HEK293T (cell line): ENCODE measurements at regions not wholly inside any gene's neighbourhood (a gene's known extent, or its start where the extent isn't known, plus 50 kb on each side); places are given as distances from the start of the nearest gene placed in this dataset.

ENCODE experiments used
- CTCF ChIA-PET: fragments of 350-600 bp; formaldehyde crosslinking; extraction: SDS; loops from one replicate; lab custom pipeline; 2021; ENCODE audit warnings: antibody characterized with exemption, inconsistent platforms; lab: Yijun Ruan, JAX
- POLR2A ChIA-PET: fragments of 350-600 bp; formaldehyde crosslinking; extraction: SDS; loops from one replicate; lab custom pipeline; 2020; ENCODE audit warnings: antibody characterized with exemption, inconsistent platforms; lab: Yijun Ruan, JAX
- DNase-seq: peaks from one replicate; pipeline ENCODE4 v3.0.0; 2012; ENCODE audit warnings: mixed read lengths; ENCODE audit errors: extremely low spot score
- ARNT ChIP-seq: fragments of 450-650 bp; IDR thresholded peaks from 2 replicates; pipeline ENCODE4 v1.6.1; 2017; ENCODE audit warnings: mild to moderate bottlenecking
- BHLHE40 ChIP-seq: fragments of 450-650 bp; IDR thresholded peaks from 2 replicates; pipeline ENCODE4 v1.6.1; 2016; ENCODE audit warnings: mild to moderate bottlenecking, moderate library complexity, borderline replicate concordance
- CTBP1 ChIP-seq: fragments of 450-650 bp; IDR thresholded peaks from 2 replicates; pipeline ENCODE4 v1.6.1; 2016; ENCODE audit warnings: borderline replicate concordance
- ELF4 ChIP-seq: fragments of 450-650 bp; IDR thresholded peaks from 2 replicates; pipeline ENCODE4 v1.6.1; 2017; ENCODE audit warnings: antibody characterized with exemption
- FOXA1 ChIP-seq: fragments of 450-650 bp; IDR thresholded peaks from 2 replicates; pipeline ENCODE4 v1.6.1; 2016; ENCODE audit warnings: mild to moderate bottlenecking
- FOXK2 ChIP-seq: fragments of 450-650 bp; IDR thresholded peaks from 2 replicates; pipeline ENCODE4 v1.6.1; 2016; ENCODE audit warnings: mild to moderate bottlenecking
- FOXM1 ChIP-seq: fragments of 450-650 bp; IDR thresholded peaks from 2 replicates; pipeline ENCODE4 v1.6.1; 2017; ENCODE audit warnings: mild to moderate bottlenecking, borderline replicate concordance
- HDGF ChIP-seq: fragments of 450-650 bp; IDR thresholded peaks from 2 replicates; pipeline ENCODE4 v1.6.1; 2017; ENCODE audit warnings: antibody characterized with exemption, borderline replicate concordance
- L3MBTL2 ChIP-seq: fragments of 450-650 bp; conservative IDR thresholded peaks from 2 replicates; pipeline ENCODE4 v1.6.1; 2016; ENCODE audit warnings: mild to moderate bottlenecking
- LEF1 ChIP-seq: fragments of 450-650 bp; IDR thresholded peaks from 2 replicates; pipeline ENCODE4 v1.6.1; 2017; ENCODE audit warnings: mild to moderate bottlenecking, borderline replicate concordance
- NFRKB ChIP-seq: fragments of 450-650 bp; IDR thresholded peaks from 2 replicates; pipeline ENCODE4 v1.6.1; 2016; ENCODE audit warnings: mild to moderate bottlenecking, moderate library complexity
- SP1 ChIP-seq: fragments of 450-650 bp; IDR thresholded peaks from 2 replicates; pipeline ENCODE4 v1.6.1; 2017
- SUZ12 ChIP-seq: fragments of 450-650 bp; IDR thresholded peaks from 2 replicates; pipeline ENCODE4 v1.6.1; 2016; ENCODE audit warnings: mild to moderate bottlenecking
- TARDBP ChIP-seq: fragments of 450-650 bp; IDR thresholded peaks from 2 replicates; pipeline ENCODE4 v1.6.1; 2016
- ZNF384 ChIP-seq: fragments of 450-650 bp; IDR thresholded peaks from 2 replicates; pipeline ENCODE4 v1.6.1; 2016
- TF ChIP-seq, protein P1 (sequence below): fragments of 450-650 bp; IDR thresholded peaks from 2 replicates; pipeline ENCODE4 v1.6.1; 2016

DNA sequence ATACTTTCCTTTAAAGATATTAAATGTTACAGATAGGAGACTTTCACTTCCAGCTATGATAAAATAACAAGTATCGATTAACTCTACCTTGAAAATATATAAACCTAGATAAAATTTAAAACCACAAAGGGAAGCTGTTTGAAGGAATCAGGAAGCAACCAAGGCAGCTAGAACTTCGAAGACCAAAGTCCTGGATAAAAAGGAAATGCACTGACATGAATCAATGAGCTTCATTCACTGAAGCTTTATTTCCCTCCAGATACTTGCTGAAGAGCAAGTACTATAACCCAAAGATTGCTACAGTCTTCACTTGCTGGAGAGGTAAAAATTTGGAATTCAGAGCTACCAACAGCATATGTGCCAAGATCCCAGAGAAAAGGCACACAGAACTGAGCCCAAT, 144.1 kb downstream of the PIK3R1 start:
- TF ChIP-seq SP1 = no peak
- TF ChIP-seq FOXK2 = no peak
- TF ChIP-seq FOXM1 = no peak
- no peak for TF ChIP-seq TARDBP
- no peak for TF ChIP-seq HDGF
- TF ChIP-seq SUZ12 = no peak
- TF ChIP-seq CTBP1 = no peak
- TF ChIP-seq ZNF384 = no peak
- TF ChIP-seq LEF1 = no peak
- TF ChIP-seq NFRKB = no peak
- TF ChIP-seq, protein P1, sequence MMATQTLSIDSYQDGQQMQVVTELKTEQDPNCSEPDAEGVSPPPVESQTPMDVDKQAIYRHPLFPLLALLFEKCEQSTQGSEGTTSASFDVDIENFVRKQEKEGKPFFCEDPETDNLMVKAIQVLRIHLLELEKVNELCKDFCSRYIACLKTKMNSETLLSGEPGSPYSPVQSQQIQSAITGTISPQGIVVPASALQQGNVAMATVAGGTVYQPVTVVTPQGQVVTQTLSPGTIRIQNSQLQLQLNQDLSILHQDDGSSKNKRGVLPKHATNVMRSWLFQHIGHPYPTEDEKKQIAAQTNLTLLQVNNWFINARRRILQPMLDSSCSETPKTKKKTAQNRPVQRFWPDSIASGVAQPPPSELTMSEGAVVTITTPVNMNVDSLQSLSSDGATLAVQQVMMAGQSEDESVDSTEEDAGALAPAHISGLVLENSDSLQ = no peak
- TF ChIP-seq L3MBTL2 = no peak
- no peak for TF ChIP-seq FOXA1
- no peak for TF ChIP-seq ELF4
- TF ChIP-seq ARNT = no peak
- no peak for TF ChIP-seq BHLHE40
- POLR2A ChIA-PET = no interaction called here
- DNase-seq = no peak
- CTCF ChIA-PET = no interaction called here

DNA sequence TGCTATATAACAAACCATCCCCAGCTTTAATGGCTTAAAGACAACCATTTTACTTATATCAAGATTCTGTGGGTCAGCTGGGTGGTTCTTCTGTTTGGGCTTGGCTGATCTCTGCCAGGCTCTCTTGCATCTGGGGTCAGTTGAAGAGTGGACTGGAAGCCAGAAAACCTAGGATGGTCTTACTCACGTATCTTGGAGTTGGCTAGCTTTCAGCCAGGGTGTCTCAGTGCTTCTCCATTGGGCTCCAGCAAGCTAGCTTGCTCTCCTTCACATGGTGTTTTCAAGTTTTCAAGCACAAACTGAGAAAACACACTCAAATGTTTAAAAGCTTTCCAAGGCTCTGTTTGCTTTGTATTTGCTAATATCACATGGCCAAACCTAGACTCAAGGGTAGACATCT, 146.8 kb downstream of the PIK3R1 start:
- TF ChIP-seq ZNF384 (no peak), CTBP1 (no peak), SP1 (no peak), SUZ12 (no peak), L3MBTL2 (no peak), TARDBP (no peak), BHLHE40 (no peak), LEF1 (no peak), FOXK2 (no peak), ELF4 (no peak), FOXM1 (no peak), NFRKB (no peak), FOXA1 (no peak), HDGF (no peak), ARNT (no peak)
- TF ChIP-seq, protein P1 = no peak
- POLR2A ChIA-PET = no interaction called here
- CTCF ChIA-PET = no interaction called here
- DNase-seq = no peak

DNA sequence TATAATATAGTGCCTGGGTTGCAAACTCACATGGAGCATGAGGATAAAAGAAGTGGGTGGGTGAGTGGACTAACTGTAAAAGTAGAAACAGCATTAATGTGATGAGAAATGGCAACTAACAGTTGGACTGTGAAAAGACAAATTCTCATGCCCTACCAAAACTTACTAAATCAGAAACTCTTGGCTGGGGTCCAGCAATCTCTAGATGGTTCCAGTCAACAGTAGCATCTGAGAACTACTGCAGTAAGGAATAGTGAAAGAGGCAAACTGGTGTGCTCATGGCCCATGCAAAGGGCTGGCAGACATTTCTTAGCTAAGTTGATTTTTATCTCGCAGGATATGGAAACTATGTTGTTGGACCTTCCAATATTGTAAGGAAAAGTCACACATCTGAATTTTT, 150.3 kb downstream of the PIK3R1 start:
- TF ChIP-seq HDGF (no peak), CTBP1 (no peak), FOXK2 (no peak), SUZ12 (no peak), TARDBP (no peak), BHLHE40 (no peak), FOXA1 (no peak), ARNT (no peak), NFRKB (no peak), ZNF384 (no peak), ELF4 (no peak), L3MBTL2 (no peak)
- TF ChIP-seq, protein P1 = no peak
- CTCF ChIA-PET = no interaction called here
- POLR2A ChIA-PET = no interaction called here
- DNase-seq = no peak

DNA sequence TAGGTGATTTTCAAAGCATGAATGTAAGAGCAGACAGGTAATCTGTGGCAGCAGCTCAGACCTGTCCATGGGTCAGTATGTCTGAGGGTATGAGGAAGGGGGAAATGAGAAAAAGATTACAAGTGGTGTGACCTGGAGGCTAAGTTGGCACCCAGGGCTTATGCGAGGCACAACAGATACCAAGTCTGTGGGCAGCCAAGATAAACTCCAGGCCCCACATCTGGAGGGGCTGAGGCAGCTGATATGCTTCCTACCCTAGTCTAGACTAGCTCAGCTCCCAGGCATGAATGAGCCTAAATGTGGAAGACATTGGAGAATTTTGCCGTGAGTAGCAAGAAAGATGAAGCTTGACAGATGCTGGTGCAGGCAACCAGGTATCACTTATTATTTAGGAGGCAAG, 151.7 kb downstream of the PIK3R1 start:
- ChIA-PET POLR2A (no interaction called here), CTCF (no interaction called here)
- no peak for DNase-seq
- TF ChIP-seq L3MBTL2 (no peak), LEF1 (no peak), HDGF (no peak), SP1 (no peak)

DNA sequence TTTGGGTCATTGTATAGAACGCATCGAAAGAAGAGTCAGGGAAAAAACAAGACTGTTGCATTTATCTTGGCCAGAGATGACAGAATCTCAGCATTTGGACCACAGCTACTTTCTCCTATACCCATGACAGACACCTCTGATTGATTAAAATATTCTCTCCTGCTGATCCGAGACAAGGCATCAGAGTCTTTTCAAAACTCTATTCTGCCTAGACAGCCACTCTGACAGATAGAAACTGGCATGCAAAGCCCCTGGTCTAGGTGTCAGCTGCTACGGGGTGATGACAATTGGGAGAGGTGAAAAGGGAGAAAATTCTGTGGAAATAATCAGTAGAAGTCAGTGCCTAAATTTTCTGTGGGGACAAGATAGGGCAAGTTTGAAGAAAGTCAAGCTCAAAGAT, 152.2 kb downstream of the PIK3R1 start:
- ChIA-PET POLR2A (no interaction called here), CTCF (no interaction called here)
- no peak for DNase-seq
- TF ChIP-seq ZNF384 (no peak), SP1 (no peak)
- TF ChIP-seq, protein P1 = no peak

DNA sequence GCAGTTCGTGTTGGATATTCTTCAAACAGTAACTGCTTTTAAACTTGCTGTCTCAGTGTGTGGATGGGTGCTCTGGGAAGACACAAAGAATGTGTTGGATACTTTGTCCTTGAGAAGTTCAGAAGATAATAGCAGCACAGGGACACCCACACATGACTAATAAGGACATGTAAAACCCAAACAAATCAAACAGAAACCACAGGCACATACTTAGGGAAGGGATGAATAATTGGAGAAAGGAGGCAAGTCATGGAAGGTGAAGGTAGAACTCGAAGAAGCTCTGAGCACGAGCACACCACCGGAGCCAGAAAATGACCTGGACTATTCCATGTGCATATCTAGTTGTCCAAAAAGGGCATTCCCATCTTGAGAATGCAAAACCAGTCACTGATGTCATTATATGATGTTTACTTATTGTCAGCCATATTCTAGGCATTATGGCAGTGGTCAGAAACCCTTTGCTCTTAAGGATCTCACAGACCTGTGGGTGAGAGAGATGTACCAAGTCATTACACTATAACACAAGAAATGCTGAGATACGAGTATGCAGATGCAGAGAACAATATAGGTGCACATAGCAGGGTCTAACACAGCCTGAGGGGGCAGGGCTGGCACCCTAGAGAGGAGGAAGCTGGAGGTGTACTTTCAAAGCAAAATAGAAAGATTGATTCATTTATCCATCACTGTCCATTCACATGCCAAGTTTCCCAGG, 152.9 kb downstream of the PIK3R1 start:
- POLR2A ChIA-PET = no interaction called here
- CTCF ChIA-PET = no interaction called here
- no peak for TF ChIP-seq CTBP1
- no peak for TF ChIP-seq SP1
- TF ChIP-seq ARNT = no peak
- TF ChIP-seq SUZ12 = no peak
- TF ChIP-seq L3MBTL2 = no peak
- no peak for TF ChIP-seq FOXK2
- no peak for TF ChIP-seq LEF1
- no peak for DNase-seq
